IgD-negative memory B cell (primary cell): ENCODE measurements at regions not wholly inside any gene's neighbourhood (a gene's known extent, or its start where the extent isn't known, plus 50 kb on each side); places are given as distances from the start of the nearest gene placed in this dataset.
A peak's percentile ranks its signal among the peaks of the same experiment; 100 is the strongest.

ENCODE experiments used
- H3K27ac Mint-ChIP-seq, 3 donors: one replicate each; pipeline ENCODE4 v1.8.0; 2020 to 2022; ENCODE audit warnings: mild to moderate bottlenecking in 3 of 3, mixed read lengths in 3 of 3, moderate library complexity in 1 of 3
- H3K27me3 Mint-ChIP-seq: one replicate; pipeline ENCODE4 v1.8.0; 2021; ENCODE audit warnings: mixed read lengths
- H3K36me3 Mint-ChIP-seq: one replicate; pipeline ENCODE4 v1.8.0; 2020; ENCODE audit warnings: mild to moderate bottlenecking, mixed read lengths
- H3K4me1 Mint-ChIP-seq, 3 donors: one replicate each; pipeline ENCODE4 v1.8.0; 2020 to 2022; ENCODE audit warnings: mixed read lengths in 3 of 3, mild to moderate bottlenecking in 1 of 3
- H3K4me3 Mint-ChIP-seq, 4 donors: one replicate each; pipeline ENCODE4 v1.8.0; 2020 to 2022; ENCODE audit warnings: mild to moderate bottlenecking in 4 of 4, mixed read lengths in 4 of 4, moderate library complexity in 3 of 4
- H3K9me3 Mint-ChIP-seq, 3 donors: one replicate each; pipeline ENCODE4 v1.8.0; 2020 to 2021; ENCODE audit warnings: mixed read lengths in 3 of 3, mild to moderate bottlenecking in 1 of 3

- Mint-ChIP-seq H3K9me3 (peaks cover 0 to 5% (median 0%) of the 10 kb centered on the region in 3 donors), H3K27me3 (peaks cover 2% of the 10 kb centered on the region), H3K4me3 (no peak overlapping the region), H3K27ac (no peak overlapping the region), H3K36me3 (no peaks in the 10 kb centered on the region), H3K4me1 (no peaks in the 10 kb centered on the region)
Observed at GRCh38 chr18:76263046-76264005, 231.7 kb downstream of the ZNF516 start.

- Mint-ChIP-seq H3K36me3 (no peaks in the 10 kb centered on the region), H3K27ac (no peak overlapping the region), H3K4me3 (no peak overlapping the region), H3K9me3 (no peaks in the 10 kb centered on the region), H3K27me3 (peaks cover 2% of the 10 kb centered on the region), H3K4me1 (no peaks in the 10 kb centered on the region)
Observed at GRCh38 chr18:76260941-76261472, 234.0 kb downstream of the ZNF516 start.

- H3K27me3 Mint-ChIP-seq: peaks cover 2% of the 10 kb centered on the region
- no peaks in the 10 kb centered on the region for H3K9me3 Mint-ChIP-seq
- H3K27ac Mint-ChIP-seq: no peak overlapping the region
- no peaks in the 10 kb centered on the region for H3K4me1 Mint-ChIP-seq
- H3K36me3 Mint-ChIP-seq: no peaks in the 10 kb centered on the region
- no peak overlapping the region for H3K4me3 Mint-ChIP-seq
Observed at GRCh38 chr18:76259711-76260110, 235.3 kb downstream of the ZNF516 start.

GRCh38 chr18:76259096-76259495 is 235.9 kb downstream of the ZNF516 start:
- H3K9me3 Mint-ChIP-seq: no peaks in the 10 kb centered on the region
- H3K27ac Mint-ChIP-seq: no peak overlapping the region
- H3K27me3 Mint-ChIP-seq: no peaks in the 10 kb centered on the region
- peak overlapping the region in 2 of 4 donors; percentile 25 to 66 for H3K4me3 Mint-ChIP-seq
- no peaks in the 10 kb centered on the region for H3K36me3 Mint-ChIP-seq
- H3K4me1 Mint-ChIP-seq: no peaks in the 10 kb centered on the region

GRCh38 chr18:76258209-76258608 is 236.8 kb downstream of the ZNF516 start:
- no peaks in the 10 kb centered on the region for H3K4me1 Mint-ChIP-seq

DNA sequence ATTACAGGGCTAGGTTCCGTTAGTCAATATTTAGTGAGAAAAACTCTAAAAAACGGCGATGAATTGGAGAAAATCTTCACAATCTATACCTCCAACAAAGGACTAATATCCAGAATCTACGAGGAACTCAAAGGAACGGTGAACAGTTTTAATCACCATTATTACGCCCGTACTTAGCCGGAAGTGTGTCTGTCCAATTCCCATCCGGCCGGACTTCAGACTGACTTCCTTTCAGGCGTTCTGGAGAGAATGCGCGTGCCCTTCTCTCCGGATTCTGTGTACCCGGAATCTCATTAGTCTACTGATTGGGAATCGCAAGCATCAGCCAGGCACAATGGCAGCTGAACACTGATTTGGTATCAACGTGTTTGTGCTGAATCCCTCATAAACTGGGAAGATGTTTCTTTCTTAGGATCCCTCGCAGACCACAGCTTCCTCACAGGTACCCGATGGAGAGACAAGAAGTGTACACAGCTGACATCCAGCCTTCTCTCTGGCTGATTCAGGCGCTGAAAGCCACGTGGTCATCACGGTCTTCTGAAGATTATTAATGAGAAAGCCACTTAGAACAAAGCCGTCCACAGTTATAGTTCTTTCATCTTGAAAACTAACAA is 239.9 kb downstream of the ZNF516 start:
- Mint-ChIP-seq H3K4me3 (no peak overlapping the region), H3K4me1 (no peaks in the 10 kb centered on the region), H3K27ac (no peak overlapping the region), H3K27me3 (no peaks in the 10 kb centered on the region), H3K36me3 (no peaks in the 10 kb centered on the region), H3K9me3 (no peaks in the 10 kb centered on the region)

More at GRCh38 chr18:76258209-76258608, 236.8 kb downstream of the ZNF516 start:
- Mint-ChIP-seq H3K27ac (no peak overlapping the region), H3K36me3 (no peaks in the 10 kb centered on the region), H3K27me3 (no peaks in the 10 kb centered on the region), H3K9me3 (no peaks in the 10 kb centered on the region), H3K4me3 (no peak overlapping the region)

GRCh38 chr18:76252880-76253279 is 242.2 kb downstream of the ZNF516 start:
- Mint-ChIP-seq H3K4me3 (no peak overlapping the region), H3K36me3 (no peaks in the 10 kb centered on the region), H3K9me3 (no peaks in the 10 kb centered on the region), H3K27ac (no peak overlapping the region), H3K27me3 (no peaks in the 10 kb centered on the region), H3K4me1 (no peaks in the 10 kb centered on the region)

DNA sequence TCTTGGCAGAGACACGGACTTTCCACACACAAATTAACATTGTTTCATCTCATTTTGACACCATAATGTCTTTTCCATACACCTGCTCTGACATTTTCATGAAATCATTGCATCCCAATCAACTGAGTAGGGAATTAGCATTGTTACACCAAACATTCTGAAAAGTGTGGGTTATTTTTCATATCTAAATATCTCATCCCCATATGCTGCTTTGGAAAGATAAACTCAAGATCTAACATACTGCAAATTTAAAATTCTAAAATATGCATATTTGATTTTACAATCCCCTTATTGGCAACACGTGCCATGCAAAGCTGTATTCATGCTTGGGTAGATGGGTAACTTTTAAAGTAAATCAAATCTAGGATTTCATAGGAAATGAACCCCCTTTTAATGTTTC is 242.9 kb downstream of the ZNF516 start:
- Mint-ChIP-seq H3K27ac (no peak overlapping the region), H3K4me3 (no peak overlapping the region), H3K4me1 (no peaks in the 10 kb centered on the region), H3K9me3 (no peaks in the 10 kb centered on the region), H3K27me3 (no peaks in the 10 kb centered on the region), H3K36me3 (no peaks in the 10 kb centered on the region)

DNA sequence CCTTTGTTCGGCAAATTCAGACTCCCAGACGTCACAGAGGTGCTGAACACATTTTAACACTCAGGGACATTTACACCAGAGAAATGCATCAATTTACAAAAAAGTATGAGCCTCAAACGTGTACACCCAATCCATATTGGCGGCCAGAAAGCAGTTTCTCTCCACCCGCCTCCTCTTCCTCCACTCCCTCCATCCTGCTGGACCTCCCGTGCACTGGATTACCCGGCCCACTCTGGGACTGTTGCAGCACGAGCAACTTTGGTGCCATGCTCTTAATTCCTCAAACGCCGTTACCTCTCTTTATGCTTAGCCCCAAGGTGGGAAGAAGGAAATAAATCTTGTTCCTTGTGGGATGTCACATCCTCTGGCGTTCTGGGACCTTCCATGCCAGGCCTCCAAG is 243.4 kb downstream of the ZNF516 start:
- H3K36me3 Mint-ChIP-seq: no peaks in the 10 kb centered on the region
- H3K4me3 Mint-ChIP-seq: no peak overlapping the region
- H3K27ac Mint-ChIP-seq: no peak overlapping the region
- no peaks in the 10 kb centered on the region for H3K4me1 Mint-ChIP-seq
- no peaks in the 10 kb centered on the region for H3K9me3 Mint-ChIP-seq
- H3K27me3 Mint-ChIP-seq: no peaks in the 10 kb centered on the region

GRCh38 chr18:76246590-76246989 is 248.5 kb downstream of the ZNF516 start:
- H3K4me1 Mint-ChIP-seq: no peaks in the 10 kb centered on the region
- H3K9me3 Mint-ChIP-seq: peaks cover 2 to 3% (median 2%) of the 10 kb centered on the region in 3 donors
- no peaks in the 10 kb centered on the region for H3K27me3 Mint-ChIP-seq
- H3K4me3 Mint-ChIP-seq: no peak overlapping the region
- no peak overlapping the region for H3K27ac Mint-ChIP-seq
- no peaks in the 10 kb centered on the region for H3K36me3 Mint-ChIP-seq

DNA sequence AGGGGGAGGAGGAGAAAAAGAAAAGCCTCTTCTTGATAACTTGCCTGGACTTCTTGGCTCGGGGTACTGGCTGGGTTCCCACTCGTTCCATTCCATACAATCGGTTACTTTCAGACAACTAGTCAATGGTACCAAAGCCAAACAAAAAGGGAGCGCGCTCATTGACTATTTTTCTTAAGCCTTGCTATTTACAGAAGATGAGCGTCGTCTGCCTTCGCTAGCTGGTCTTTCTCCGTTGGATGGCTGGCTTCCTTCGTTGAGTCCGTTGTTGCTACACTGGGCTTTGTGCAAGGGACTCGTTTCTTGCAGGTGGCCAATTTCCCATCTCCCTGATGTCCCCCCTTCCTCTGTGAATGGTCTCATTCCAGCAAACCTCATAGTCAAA is 260.4 kb downstream of the ZNF516 start:
- H3K27ac Mint-ChIP-seq: no peak overlapping the region
- H3K4me3 Mint-ChIP-seq: no peak overlapping the region
- no peaks in the 10 kb centered on the region for H3K36me3 Mint-ChIP-seq
- H3K4me1 Mint-ChIP-seq: no peaks in the 10 kb centered on the region
- H3K27me3 Mint-ChIP-seq: no peaks in the 10 kb centered on the region
- peaks cover 3 to 18% (median 12%) of the 10 kb centered on the region in 3 donors for H3K9me3 Mint-ChIP-seq

GRCh38 chr18:76233876-76234675 is 261.0 kb downstream of the ZNF516 start:
- Mint-ChIP-seq H3K27me3 (no peaks in the 10 kb centered on the region), H3K4me1 (no peaks in the 10 kb centered on the region), H3K36me3 (no peaks in the 10 kb centered on the region), H3K27ac (no peak overlapping the region), H3K9me3 (peaks cover 3 to 17% (median 12%) of the 10 kb centered on the region in 3 donors), H3K4me3 (no peak overlapping the region)

GRCh38 chr18:76233406-76233805 is 261.6 kb downstream of the ZNF516 start:
- no peaks in the 10 kb centered on the region for H3K27me3 Mint-ChIP-seq

DNA sequence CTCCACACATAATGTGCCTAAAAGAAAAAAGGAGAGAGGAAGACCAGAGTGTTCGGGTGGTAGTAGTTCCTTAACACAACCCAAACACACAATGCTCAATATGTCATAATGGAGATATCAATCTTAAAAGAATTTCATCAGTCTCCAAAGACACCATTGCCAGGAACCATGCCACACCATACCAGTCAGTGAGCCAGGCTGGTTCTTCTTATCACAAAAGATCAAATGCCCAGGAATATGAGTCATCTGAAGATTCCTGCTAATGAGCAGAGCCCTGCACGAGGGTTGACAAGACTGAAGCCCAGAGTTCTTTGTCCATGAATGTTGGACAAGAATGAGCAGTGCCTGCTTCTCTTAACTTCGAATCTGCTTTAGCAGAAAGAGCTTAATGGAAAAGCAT is 262.3 kb downstream of the ZNF516 start:
- H3K4me3 Mint-ChIP-seq: no peak overlapping the region
- H3K36me3 Mint-ChIP-seq: no peaks in the 10 kb centered on the region
- H3K4me1 Mint-ChIP-seq: no peaks in the 10 kb centered on the region
- H3K27me3 Mint-ChIP-seq: no peaks in the 10 kb centered on the region
- no peak overlapping the region for H3K27ac Mint-ChIP-seq
- peaks cover 0 to 9% (median 8%) of the 10 kb centered on the region in 3 donors for H3K9me3 Mint-ChIP-seq

More at GRCh38 chr18:76233406-76233805, 261.6 kb downstream of the ZNF516 start:
- H3K27ac Mint-ChIP-seq: no peak overlapping the region
- H3K4me3 Mint-ChIP-seq: no peak overlapping the region
- H3K36me3 Mint-ChIP-seq: no peaks in the 10 kb centered on the region
- no peaks in the 10 kb centered on the region for H3K4me1 Mint-ChIP-seq
- peaks cover 3 to 13% (median 12%) of the 10 kb centered on the region in 3 donors for H3K9me3 Mint-ChIP-seq

- Mint-ChIP-seq H3K9me3 (peaks cover 0 to 9% (median under 1%) of the 10 kb centered on the region in 3 donors), H3K4me1 (no peaks in the 10 kb centered on the region), H3K27me3 (no peaks in the 10 kb centered on the region), H3K27ac (no peak overlapping the region), H3K36me3 (no peaks in the 10 kb centered on the region), H3K4me3 (no peak overlapping the region)
Observed at GRCh38 chr18:76232010-76232409, 263.0 kb downstream of the ZNF516 start.
